ENCODE measurements at regions not wholly inside any gene's neighbourhood (a gene's known extent, or its start where the extent isn't known, plus 50 kb on each side); places are given as distances from the start of the nearest gene placed in this dataset.
"Not testable (repeated sequence)": the region's sequence is repeated elsewhere in the genome, so short reads cannot be mapped to it uniquely, and the experiment has no call there.

GRCh38 chr5:152106571-152106970 lies 181.9 kb upstream of the GLRA1 start:
- DNase-seq, result no peak

GRCh38 chr5:152105085-152105484 lies 180.4 kb upstream of the GLRA1 start:
- no peak for DNase-seq

- DNase-seq, result no peak
Observed at GRCh38 chr5:152104211-152104610, 179.6 kb upstream of the GLRA1 start.

GRCh38 chr5:152102908-152103307 lies 178.3 kb upstream of the GLRA1 start:
- DNase-seq, result not testable (repeated sequence)

- DNase-seq, result no peak
Observed at GRCh38 chr5:152102057-152102456, 177.4 kb upstream of the GLRA1 start.

GRCh38 chr5:152100462-152100861 lies 175.8 kb upstream of the GLRA1 start:
- no peak for DNase-seq

GRCh38 chr5:152097128-152097527 lies 172.5 kb upstream of the GLRA1 start:
- peak; percentile 8 for DNase-seq

- DNase-seq, result no peak
Observed at GRCh38 chr5:152094716-152095115, 170.1 kb upstream of the GLRA1 start.

GRCh38 chr5:152094060-152094459 lies 169.4 kb upstream of the GLRA1 start:
- DNase-seq, result no peak

- no peak for DNase-seq
Observed at GRCh38 chr5:152092580-152092979, 167.9 kb upstream of the GLRA1 start.

- DNase-seq, result no peak
Observed at GRCh38 chr5:152089644-152090043, 165.0 kb upstream of the GLRA1 start.

- DNase-seq, result no peak
Observed at GRCh38 chr5:152086668-152087067, 162.0 kb upstream of the GLRA1 start.

- no peak for DNase-seq
Observed at GRCh38 chr5:152084476-152084875, 159.8 kb upstream of the GLRA1 start.

- no peak for DNase-seq
Observed at GRCh38 chr5:152083231-152083630, 158.6 kb upstream of the GLRA1 start.

- DNase-seq, result no peak
Observed at GRCh38 chr5:152072091-152072490, 147.4 kb upstream of the GLRA1 start.

GRCh38 chr5:152070591-152070990 lies 145.9 kb upstream of the GLRA1 start:
- DNase-seq, result no peak

- no peak for DNase-seq
Observed at GRCh38 chr5:152066784-152067183, 142.1 kb upstream of the GLRA1 start.

GRCh38 chr5:152063004-152063403 lies 138.4 kb upstream of the GLRA1 start:
- no peak for DNase-seq

GRCh38 chr5:152061095-152061494 lies 136.4 kb upstream of the GLRA1 start:
- no peak for DNase-seq

- DNase-seq, result no peak
Observed at GRCh38 chr5:152058267-152058666, 133.6 kb upstream of the GLRA1 start.

GRCh38 chr5:152056931-152057330 lies 132.3 kb upstream of the GLRA1 start:
- DNase-seq, result no peak

GRCh38 chr5:152052470-152052869 lies 127.8 kb upstream of the GLRA1 start:
- no peak for DNase-seq

GRCh38 chr5:152051499-152052454 lies 127.1 kb upstream of the GLRA1 start:
- DNase-seq, result no peak

GRCh38 chr5:152046361-152046760 lies 121.7 kb upstream of the GLRA1 start:
- no peak for DNase-seq

GRCh38 chr5:152038856-152039255 lies 114.2 kb upstream of the GLRA1 start:
- DNase-seq, result peak; percentile 39
